Astrocyte (in vitro differentiated cells and primary cell): ENCODE measurements at regions not wholly inside any gene's neighbourhood (a gene's known extent, or its start where the extent isn't known, plus 50 kb on each side); places are given as distances from the start of the nearest gene placed in this dataset.

Source experiments
- CTCF ChIP-seq: IDR thresholded peaks from 2 replicates; pipeline ENCODE4 v1.5.1; 2011; ENCODE audit warnings: low read depth, mild to moderate bottlenecking, inconsistent platforms, low read length, moderate library complexity; ENCODE audit not compliant: insufficient read depth
- EZH2 ChIP-seq: IDR thresholded peaks from 2 replicates; pipeline ENCODE4 v1.6.1; 2012; ENCODE audit warnings: mild to moderate bottlenecking, low read length, inconsistent platforms; ENCODE audit not compliant: insufficient read depth

DNA sequence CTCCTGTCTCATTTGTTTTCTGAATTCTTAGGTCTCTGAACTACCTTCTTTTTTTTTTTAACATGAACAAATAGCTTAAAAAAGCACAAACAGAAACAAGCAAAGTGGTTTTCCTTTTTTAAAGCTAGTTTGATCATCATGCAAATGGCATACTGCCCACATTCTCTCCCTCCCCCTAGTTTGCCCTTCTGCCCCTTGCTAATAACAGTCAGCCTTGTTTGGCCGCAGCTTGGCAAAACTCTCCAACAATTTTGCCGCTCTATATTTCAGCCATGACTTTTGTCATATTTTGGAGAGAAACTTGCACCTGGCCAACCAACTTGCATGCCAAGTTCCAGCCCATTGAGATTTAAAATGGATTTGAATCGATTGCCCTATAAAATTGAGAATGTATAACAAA is 666.0 kb upstream of the NR2F2 start:
- no peak for TF ChIP-seq CTCF
- TF ChIP-seq EZH2: no peak
